K562 (cell line): ENCODE measurements at regions not wholly inside any gene's neighbourhood (a gene's known extent, or its start where the extent isn't known, plus 50 kb on each side); places are given as distances from the start of the nearest gene placed in this dataset.

Source experiments
- ADNP ChIP-seq: fragments of 200-800 bp; sonication (Bioruptor generic); IDR thresholded peaks from 2 replicates; pipeline ENCODE4 v1.6.1; 2016; ENCODE audit warnings: missing genetic modification characterization, missing compliant biosample characterization
- ELF1 ChIP-seq: fragments of 200-800 bp; sonication (Bioruptor generic); IDR thresholded peaks from 2 replicates; pipeline ENCODE4 v1.6.1; 2016; ENCODE audit warnings: missing genetic modification characterization, missing compliant biosample characterization
- KHSRP ChIP-seq: fragments of 450-650 bp; IDR thresholded peaks from 2 replicates; pipeline ENCODE4 v1.6.1; 2017
- KLF10 ChIP-seq: fragments of 250-450 bp; sonication (Bioruptor Pico); IDR thresholded peaks from 2 replicates; pipeline ENCODE4 v1.6.1; 2021; ENCODE audit warnings: matching md5 sums
- LCOR ChIP-seq: sonication (generic); formaldehyde crosslinking; IDR thresholded peaks from 2 replicates; pipeline ENCODE4 v1.8.0; 2022; ENCODE audit warnings: mild to moderate bottlenecking, missing genetic modification reagents
- MAFF ChIP-seq: IDR thresholded peaks from 2 replicates; pipeline ENCODE4 v1.6.1; 2012; ENCODE audit warnings: low read length, improper control_type of control experiment
- MIER1 ChIP-seq: fragments of 450-650 bp; IDR thresholded peaks from 2 replicates; pipeline ENCODE4 v1.6.1; 2016; ENCODE audit warnings: antibody characterized with exemption, mild to moderate bottlenecking, low read depth
- MYC ChIP-seq, 2 experiments: fragments of 250-450 bp in 1 of 2; sonication (Bioruptor Pico) in 1 of 2; IDR thresholded peaks; 2 replicates each; pipeline versions ENCODE4 v1.5.1 to v1.6.1; 2012 to 2021; ENCODE audit warnings: low read depth in 2 of 2, borderline replicate concordance in 1 of 2, improper control_type of control experiment in 1 of 2, low read length in 1 of 2, mild to moderate bottlenecking in 1 of 2, moderate library complexity in 1 of 2
- SMARCC2 ChIP-seq: fragments of 450-650 bp; IDR thresholded peaks from 2 replicates; pipeline ENCODE4 v1.6.1; 2017; ENCODE audit warnings: antibody characterized with exemption, moderate library complexity, mild to moderate bottlenecking, low read depth
- ZBTB7A ChIP-seq: IDR thresholded peaks from 2 replicates; pipeline ENCODE4 v1.6.1; 2011; ENCODE audit warnings: low read depth, mild to moderate bottlenecking, low read length, moderate library complexity, borderline replicate concordance; ENCODE audit not compliant: control insufficient read depth
- ZNF436 ChIP-seq: fragments of 250-450, 450-650 bp; sonication (Bioruptor Pico); formaldehyde crosslinking; IDR thresholded peaks from 2 replicates; pipeline ENCODE4 v1.7.0; 2020; ENCODE audit warnings: mild to moderate bottlenecking
- TF ChIP-seq, protein P1 (sequence below): fragments of 250-450 bp; sonication (Bioruptor Pico); IDR thresholded peaks from 2 replicates; pipeline ENCODE4 v1.4.0; 2020; ENCODE audit warnings: borderline replicate concordance
- TF ChIP-seq, protein P2 (sequence below): sonication (generic); formaldehyde crosslinking; IDR thresholded peaks from 2 replicates; pipeline ENCODE4 v1.8.1; 2023; ENCODE audit warnings: mild to moderate bottlenecking, missing genetic modification reagents
- TF ChIP-seq, protein P3 (sequence below), 3 experiments: IDR thresholded peaks in 2 of 3; conservative IDR thresholded peaks in 1 of 3; 2 replicates each; pipeline ENCODE4 v1.5.1; 2011 to 2012; ENCODE audit warnings: low read length in 3 of 3, mild to moderate bottlenecking in 3 of 3, control low read depth in 2 of 3, improper control_type of control experiment in 1 of 3, inconsistent platforms in 1 of 3, low read depth in 1 of 3, mixed read lengths in 1 of 3, moderate library complexity in 1 of 3; ENCODE audit not compliant: insufficient read depth in 2 of 3
- TF ChIP-seq, protein P4 (sequence below): sonication (generic); formaldehyde crosslinking; IDR thresholded peaks from 2 replicates; pipeline ENCODE4 v1.8.0; 2022; ENCODE audit warnings: mild to moderate bottlenecking, missing genetic modification reagents

DNA sequence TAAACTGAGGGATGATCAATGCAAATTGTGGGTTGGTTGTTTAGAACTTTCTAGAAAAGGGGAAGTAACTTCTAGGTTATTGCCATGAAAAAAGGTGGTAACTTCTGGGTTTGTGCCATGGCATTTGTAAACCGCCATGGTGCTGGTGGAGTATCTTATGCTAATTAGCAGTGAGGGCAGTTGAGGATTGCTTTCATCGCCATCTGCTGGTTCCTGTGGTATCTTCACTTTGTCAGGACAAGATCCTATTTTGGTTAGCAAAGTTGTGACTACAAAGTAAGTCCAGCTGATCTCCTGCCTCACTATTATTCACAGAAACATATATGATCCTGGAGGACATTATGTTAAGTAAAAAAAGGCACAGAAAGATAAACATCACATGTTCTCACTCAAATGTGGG lies 1332.3 kb downstream of the CDH11 start (continued):
- TF ChIP-seq, protein P1, sequence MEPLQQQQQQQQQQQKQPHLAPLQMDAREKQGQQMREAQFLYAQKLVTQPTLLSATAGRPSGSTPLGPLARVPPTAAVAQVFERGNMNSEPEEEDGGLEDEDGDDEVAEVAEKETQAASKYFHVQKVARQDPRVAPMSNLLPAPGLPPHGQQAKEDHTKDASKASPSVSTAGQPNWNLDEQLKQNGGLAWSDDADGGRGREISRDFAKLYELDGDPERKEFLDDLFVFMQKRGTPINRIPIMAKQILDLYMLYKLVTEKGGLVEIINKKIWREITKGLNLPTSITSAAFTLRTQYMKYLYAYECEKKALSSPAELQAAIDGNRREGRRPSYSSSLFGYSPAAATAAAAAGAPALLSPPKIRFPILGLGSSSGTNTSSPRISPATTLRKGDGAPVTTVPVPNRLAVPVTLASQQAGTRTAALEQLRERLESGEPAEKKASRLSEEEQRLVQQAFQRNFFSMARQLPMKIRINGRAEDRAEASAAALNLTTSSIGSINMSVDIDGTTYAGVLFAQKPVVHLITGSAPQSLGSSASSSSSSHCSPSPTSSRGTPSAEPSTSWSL (CRISPR knock-in tag): no peak
- TF ChIP-seq MAFF (no peak), ZNF436 (CRISPR knock-in tag) (no peak), MIER1 (no peak), ADNP (tag) (no peak), ELF1 (tag) (no peak), KHSRP (no peak), SMARCC2 (no peak), ZBTB7A (no peak), KLF10 (CRISPR knock-in tag) (no peak), LCOR (CRISPR knock-in tag) (no peak), MYC (IDR thresholded peaks at IDR 0.05; ENCODE audit: low read depth, low read length) (no peak), MYC (CRISPR knock-in tag; IDR thresholded peaks at IDR 0.05; ENCODE audit: borderline replicate concordance, low read depth) (no peak)
- TF ChIP-seq, protein P2, sequence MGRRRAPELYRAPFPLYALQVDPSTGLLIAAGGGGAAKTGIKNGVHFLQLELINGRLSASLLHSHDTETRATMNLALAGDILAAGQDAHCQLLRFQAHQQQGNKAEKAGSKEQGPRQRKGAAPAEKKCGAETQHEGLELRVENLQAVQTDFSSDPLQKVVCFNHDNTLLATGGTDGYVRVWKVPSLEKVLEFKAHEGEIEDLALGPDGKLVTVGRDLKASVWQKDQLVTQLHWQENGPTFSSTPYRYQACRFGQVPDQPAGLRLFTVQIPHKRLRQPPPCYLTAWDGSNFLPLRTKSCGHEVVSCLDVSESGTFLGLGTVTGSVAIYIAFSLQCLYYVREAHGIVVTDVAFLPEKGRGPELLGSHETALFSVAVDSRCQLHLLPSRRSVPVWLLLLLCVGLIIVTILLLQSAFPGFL (CRISPR knock-in tag): no peak
- TF ChIP-seq, protein P3, sequence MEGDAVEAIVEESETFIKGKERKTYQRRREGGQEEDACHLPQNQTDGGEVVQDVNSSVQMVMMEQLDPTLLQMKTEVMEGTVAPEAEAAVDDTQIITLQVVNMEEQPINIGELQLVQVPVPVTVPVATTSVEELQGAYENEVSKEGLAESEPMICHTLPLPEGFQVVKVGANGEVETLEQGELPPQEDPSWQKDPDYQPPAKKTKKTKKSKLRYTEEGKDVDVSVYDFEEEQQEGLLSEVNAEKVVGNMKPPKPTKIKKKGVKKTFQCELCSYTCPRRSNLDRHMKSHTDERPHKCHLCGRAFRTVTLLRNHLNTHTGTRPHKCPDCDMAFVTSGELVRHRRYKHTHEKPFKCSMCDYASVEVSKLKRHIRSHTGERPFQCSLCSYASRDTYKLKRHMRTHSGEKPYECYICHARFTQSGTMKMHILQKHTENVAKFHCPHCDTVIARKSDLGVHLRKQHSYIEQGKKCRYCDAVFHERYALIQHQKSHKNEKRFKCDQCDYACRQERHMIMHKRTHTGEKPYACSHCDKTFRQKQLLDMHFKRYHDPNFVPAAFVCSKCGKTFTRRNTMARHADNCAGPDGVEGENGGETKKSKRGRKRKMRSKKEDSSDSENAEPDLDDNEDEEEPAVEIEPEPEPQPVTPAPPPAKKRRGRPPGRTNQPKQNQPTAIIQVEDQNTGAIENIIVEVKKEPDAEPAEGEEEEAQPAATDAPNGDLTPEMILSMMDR (IDR thresholded peaks at IDR 0.05 in 2 of 3, conservative IDR thresholded peaks at IDR 0.05 in 1 of 3; ENCODE audit: insufficient read depth in 2 of 3, low read depth in 1 of 3, low read length in 3 of 3): no peak
- TF ChIP-seq, protein P4, sequence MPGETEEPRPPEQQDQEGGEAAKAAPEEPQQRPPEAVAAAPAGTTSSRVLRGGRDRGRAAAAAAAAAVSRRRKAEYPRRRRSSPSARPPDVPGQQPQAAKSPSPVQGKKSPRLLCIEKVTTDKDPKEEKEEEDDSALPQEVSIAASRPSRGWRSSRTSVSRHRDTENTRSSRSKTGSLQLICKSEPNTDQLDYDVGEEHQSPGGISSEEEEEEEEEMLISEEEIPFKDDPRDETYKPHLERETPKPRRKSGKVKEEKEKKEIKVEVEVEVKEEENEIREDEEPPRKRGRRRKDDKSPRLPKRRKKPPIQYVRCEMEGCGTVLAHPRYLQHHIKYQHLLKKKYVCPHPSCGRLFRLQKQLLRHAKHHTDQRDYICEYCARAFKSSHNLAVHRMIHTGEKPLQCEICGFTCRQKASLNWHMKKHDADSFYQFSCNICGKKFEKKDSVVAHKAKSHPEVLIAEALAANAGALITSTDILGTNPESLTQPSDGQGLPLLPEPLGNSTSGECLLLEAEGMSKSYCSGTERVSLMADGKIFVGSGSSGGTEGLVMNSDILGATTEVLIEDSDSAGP (CRISPR knock-in tag): no peak
- TF ChIP-seq, all 486 proteins: peak for 0
